ENCODE measurements at regions not wholly inside any gene's neighbourhood (a gene's known extent, or its start where the extent isn't known, plus 50 kb on each side); places are given as distances from the start of the nearest gene placed in this dataset.

DNA sequence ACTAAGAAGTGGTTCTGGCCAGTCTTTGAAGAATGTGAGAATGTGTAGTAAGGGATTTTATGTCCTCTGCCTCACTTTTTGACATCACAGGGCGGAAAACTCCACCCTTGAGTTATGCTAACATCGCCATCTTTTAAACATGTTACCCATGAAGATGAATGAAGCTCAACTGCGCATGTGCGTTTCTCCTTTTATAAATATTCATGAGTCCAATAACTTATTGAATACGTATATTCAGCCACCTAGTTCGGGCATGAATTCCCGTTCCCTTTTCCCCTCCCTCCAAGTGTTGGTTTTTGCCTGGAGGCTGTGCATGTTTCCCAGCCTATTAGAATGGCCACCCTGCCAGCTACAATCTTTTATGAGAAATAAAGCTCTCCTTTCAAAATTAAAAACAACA is 51.7 kb upstream of the STPG2 start:
- Mint-ChIP-seq H3K4me3 (no peak overlapping the region), H3K36me3 (ENCODE audit: low read depth) (peaks cover 8% of the 10 kb centered on the region), H3K9me3 (peaks cover 48% of the 10 kb centered on the region), H3K27me3 (ENCODE audit: insufficient read depth) (no peaks in the 10 kb centered on the region), H3K27ac (no peak overlapping the region), H3K4me1 (no peaks in the 10 kb centered on the region)
- TF ChIP-seq, protein P1, sequence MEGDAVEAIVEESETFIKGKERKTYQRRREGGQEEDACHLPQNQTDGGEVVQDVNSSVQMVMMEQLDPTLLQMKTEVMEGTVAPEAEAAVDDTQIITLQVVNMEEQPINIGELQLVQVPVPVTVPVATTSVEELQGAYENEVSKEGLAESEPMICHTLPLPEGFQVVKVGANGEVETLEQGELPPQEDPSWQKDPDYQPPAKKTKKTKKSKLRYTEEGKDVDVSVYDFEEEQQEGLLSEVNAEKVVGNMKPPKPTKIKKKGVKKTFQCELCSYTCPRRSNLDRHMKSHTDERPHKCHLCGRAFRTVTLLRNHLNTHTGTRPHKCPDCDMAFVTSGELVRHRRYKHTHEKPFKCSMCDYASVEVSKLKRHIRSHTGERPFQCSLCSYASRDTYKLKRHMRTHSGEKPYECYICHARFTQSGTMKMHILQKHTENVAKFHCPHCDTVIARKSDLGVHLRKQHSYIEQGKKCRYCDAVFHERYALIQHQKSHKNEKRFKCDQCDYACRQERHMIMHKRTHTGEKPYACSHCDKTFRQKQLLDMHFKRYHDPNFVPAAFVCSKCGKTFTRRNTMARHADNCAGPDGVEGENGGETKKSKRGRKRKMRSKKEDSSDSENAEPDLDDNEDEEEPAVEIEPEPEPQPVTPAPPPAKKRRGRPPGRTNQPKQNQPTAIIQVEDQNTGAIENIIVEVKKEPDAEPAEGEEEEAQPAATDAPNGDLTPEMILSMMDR (conservative IDR thresholded peaks at IDR 0.05), result no peak
- DNase-seq, result no peak
- H3K36me3 ChIP-seq (ENCODE audit: control insufficient read depth, insufficient read depth, low read length), result no peaks in the 10 kb centered on the region
- H3K9me3 ChIP-seq (ENCODE audit: control insufficient read depth, low read length), result peaks cover 30% of the 10 kb centered on the region
- H3K27me3 ChIP-seq (ENCODE audit: control insufficient read depth, insufficient read depth, low read length, poor library complexity, severe bottlenecking), result no peaks in the 10 kb centered on the region
- no peak overlapping the region for H3K9ac ChIP-seq (ENCODE audit: extremely low read depth, low read length, poor library complexity, severe bottlenecking)
- WGBS, 2 experiments (ENCODE audit: insufficient coverage in 1 of 2, insufficient read length in 1 of 2), result 94 to 96% methylated on average over 4 to 7 of the region's 7 CpGs
- no peaks in the 10 kb centered on the region for H3K4me1 ChIP-seq (ENCODE audit: control insufficient read depth, insufficient read depth, low read length)
- no peak overlapping the region for H3K27ac ChIP-seq (ENCODE audit: low read depth, low read length)
- no peak overlapping the region for H3K4me3 ChIP-seq (ENCODE audit: low read length)

DNA sequence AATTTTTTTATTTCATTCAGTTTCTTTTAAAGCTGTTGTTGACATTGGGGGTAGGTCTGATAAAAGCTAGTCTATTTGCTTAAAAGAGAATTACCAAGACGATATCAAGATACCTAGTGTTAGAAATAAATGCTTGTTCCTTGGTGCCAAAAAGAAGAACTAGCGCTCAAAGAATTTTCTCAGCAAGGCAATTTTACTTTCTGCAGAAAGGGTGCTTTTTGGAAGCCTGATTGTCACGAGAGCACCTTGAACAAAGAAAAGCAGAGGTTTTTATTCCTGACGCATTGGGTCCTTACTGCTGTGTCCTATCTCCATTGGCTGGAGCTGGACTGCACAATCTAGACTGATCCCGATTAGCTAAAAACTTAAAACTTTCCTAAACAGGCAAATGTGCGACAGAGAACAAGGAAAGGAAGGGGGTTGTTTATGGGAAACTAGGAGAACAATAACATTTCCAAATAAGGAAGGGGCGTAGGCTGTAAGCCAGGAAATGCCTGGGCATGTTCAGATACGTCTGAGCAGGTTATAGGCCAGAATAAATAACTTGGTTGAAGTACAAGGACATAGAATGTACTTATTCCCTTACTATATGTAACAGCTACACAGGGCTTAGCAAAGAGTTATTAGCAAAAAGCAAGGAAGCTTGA is 50.3 kb upstream of the STPG2 start:
- Mint-ChIP-seq H3K4me3 (no peak overlapping the region), H3K27me3 (ENCODE audit: insufficient read depth) (no peaks in the 10 kb centered on the region), H3K4me1 (no peaks in the 10 kb centered on the region), H3K36me3 (ENCODE audit: low read depth) (peaks cover 8% of the 10 kb centered on the region), H3K27ac (no peak overlapping the region), H3K9me3 (peaks cover 44% of the 10 kb centered on the region)
- H3K27ac ChIP-seq (ENCODE audit: low read depth, low read length), result no peak overlapping the region
- TF ChIP-seq, protein P1 (conservative IDR thresholded peaks at IDR 0.05), result no peak
- 81 to 94% methylated on average over 4 to 8 of the region's 8 CpGs for WGBS, 2 experiments (ENCODE audit: insufficient coverage in 1 of 2, insufficient read length in 1 of 2)
- H3K9ac ChIP-seq (ENCODE audit: extremely low read depth, low read length, poor library complexity, severe bottlenecking), result no peak overlapping the region
- H3K4me3 ChIP-seq (ENCODE audit: low read length), result no peak overlapping the region
- H3K4me1 ChIP-seq (ENCODE audit: control insufficient read depth, insufficient read depth, low read length), result no peaks in the 10 kb centered on the region
- DNase-seq, result no peak
- H3K36me3 ChIP-seq (ENCODE audit: control insufficient read depth, insufficient read depth, low read length), result no peaks in the 10 kb centered on the region
- H3K27me3 ChIP-seq (ENCODE audit: control insufficient read depth, insufficient read depth, low read length, poor library complexity, severe bottlenecking), result no peaks in the 10 kb centered on the region
- H3K9me3 ChIP-seq (ENCODE audit: control insufficient read depth, low read length), result peaks cover 34% of the 10 kb centered on the region

All from endodermal cell (in vitro differentiated cells).